ENCODE measurements at regions not wholly inside any gene's neighbourhood (a gene's known extent, or its start where the extent isn't known, plus 50 kb on each side); places are given as distances from the start of the nearest gene placed in this dataset.

GRCh38 chr18:76589316-76589715, 94.3 kb upstream of the ZNF516 start:
- TF ChIP-seq POLR2A (IDR thresholded peaks at IDR 0.05) (no peak), CTCF (IDR thresholded peaks at IDR 0.05) (no peak)

All from adrenal gland (tissue), 5 donors.